SKM-1 (cell line): ENCODE measurements at regions not wholly inside any gene's neighbourhood (a gene's known extent, or its start where the extent isn't known, plus 50 kb on each side); places are given as distances from the start of the nearest gene placed in this dataset.

ENCODE experiments used
- DNase-seq: peaks from one replicate; lab custom pipeline; 2025; ENCODE audit not compliant: unreplicated experiment; lab: John Stamatoyannopoulos, UW

DNA sequence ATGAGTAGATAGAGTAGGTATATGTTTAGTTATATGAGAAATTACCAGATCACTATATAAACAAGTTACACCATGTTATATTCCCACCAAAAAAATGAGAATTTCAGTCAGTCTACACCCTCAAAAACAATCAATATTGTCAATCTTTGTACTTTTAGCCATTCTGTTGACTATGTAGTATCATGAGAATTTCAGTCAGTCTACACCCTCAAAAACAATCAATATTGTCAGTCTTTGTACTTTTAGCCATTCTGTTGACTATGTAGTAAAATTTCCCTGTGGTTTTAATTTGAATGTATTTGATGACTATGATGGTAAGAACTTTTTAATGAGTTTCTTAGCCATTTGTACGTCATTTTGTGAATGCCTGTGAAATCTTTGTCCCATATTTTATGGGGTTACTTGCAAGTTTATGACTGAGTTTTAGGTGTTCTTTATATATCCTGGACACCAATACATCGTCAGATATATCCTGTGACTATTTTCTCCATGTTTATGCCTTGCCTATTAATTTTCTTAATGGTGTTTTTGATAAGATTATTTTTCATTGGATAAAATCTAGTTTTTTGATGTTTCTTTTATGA is 528.4 kb upstream of the SPHKAP start:
- DNase-seq: no peak

DNA sequence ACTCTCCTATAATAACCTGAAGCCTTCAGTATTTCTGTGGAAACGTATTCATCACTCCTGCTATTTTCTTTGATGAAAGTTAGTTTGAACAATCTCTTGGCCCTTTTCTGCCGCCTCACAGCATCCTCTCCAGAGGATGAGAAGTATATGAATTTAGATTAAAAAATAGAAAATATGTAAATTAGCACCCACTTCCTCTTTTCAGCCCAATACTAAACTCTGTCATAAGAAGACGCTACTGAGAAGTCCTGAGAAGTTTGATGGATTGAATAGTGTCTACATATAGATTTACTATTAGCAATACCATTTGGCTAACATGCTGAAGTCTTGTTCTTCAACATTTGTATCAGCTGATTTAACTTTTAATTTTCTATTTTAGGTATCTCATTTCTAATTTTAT is 526.4 kb upstream of the SPHKAP start:
- DNase-seq: no peak

DNA sequence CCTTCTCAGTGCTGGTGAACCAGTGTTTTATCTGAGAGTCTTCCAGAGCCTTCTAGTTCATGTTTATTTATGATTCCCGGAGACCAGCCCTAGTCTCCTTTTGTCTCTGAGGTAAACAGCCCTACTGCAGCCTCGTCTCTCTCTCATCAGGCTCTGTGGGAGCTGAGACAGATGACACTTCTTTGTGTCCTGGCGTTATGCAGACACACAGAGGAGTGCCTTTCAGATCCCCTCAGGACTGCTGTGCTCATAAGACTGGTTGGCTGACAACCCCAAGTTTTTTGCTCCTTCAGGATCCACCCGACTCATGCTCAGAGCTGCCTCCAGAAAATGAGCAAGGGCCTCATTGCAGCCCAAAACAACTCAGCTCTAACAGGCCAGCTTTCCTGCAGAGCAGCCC is 523.8 kb upstream of the SPHKAP start:
- DNase-seq: no peak

DNA sequence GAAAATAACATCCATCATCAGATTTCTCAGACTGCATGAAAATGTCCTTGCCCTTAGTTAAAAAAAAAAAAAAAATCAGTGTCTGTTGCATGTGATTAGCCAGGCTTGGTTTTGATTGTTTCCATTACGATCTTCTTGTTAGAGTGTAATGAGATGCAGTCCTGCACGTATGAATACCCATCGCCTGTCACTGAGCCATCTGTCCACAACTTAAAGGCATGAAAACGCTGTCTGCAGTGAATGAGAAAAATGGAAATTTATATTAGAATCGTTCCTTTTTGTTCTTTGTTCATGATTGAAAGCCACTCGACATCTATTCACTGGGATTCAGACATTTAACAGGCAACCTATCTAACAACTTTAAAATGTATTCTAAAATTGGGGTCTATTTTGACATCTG is 521.7 kb upstream of the SPHKAP start:
- no peak for DNase-seq

DNA sequence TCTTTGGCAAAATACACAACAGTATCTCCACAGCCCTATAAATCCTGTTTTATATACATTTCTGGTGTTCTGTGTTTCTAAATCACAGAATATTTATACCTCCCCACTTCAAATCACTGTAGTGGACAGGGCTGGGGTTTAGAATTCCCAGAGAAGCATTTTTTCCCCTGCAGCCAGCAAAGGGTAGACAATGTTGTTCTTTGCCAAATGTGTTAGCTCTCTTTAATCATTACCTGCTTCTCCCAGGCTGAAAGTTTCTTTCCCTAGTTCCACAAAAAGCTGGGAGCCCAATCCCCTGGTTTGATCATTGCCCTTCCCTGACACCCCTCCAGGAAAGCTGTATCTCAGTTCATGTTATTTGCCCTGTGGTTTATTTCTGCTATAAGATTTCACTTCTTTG is 520.0 kb upstream of the SPHKAP start:
- no peak for DNase-seq

DNA sequence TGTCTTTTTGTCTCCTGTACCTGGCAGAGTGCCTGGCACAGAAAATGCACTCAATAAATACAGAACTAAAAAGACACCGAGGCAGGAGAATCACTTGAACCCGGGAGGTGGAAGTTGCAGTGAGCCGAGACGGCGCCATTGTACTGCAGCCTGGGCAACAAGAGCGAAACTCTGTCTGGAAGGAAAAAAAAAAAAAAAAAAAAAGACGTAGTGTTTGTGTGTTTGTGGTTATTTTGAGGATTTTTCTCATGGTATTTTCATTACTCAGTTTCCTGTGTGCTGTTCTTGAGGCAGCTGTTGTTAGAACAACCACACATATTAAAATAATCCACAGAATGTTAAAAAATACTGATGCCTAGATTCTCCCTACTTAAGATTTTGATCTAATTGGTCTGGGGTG is 519.2 kb upstream of the SPHKAP start:
- DNase-seq: no peak

DNA sequence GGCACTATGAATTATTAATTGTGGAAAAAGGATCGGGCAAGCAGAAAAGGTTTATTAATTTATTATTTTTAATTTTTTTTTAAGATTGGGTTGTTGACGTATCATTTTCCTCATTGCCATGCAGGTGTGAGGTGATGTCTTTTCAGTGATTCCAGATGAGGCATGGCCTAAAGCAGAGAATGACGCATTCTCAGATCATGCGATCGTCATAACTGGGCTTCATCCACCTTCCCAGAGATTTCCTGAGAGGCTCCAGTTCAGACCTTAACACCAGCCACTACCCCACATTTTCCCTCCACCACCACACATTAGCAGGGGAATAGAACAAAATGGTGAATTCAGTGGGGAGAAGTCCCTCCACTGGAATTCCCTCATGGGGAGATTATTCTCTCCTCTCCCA is 518.4 kb upstream of the SPHKAP start:
- DNase-seq: no peak

DNA sequence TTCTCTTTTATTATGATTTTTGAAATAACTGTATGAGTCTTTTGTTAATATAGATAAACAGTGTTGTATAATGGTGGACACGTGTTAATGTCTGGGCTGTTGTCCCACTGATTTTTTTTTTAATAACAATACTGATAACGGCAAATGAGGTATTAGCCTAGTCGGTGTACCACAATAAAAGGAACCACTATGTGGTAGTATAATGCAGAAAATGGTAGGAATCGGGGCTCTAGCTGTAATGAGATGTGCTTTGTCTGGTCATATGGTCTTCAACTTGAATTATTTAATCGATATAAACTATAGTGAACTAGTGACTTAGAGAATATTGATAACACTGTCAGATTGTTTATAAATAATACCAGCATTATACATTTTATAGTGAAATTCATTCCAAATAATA is 517.9 kb upstream of the SPHKAP start:
- no peak for DNase-seq

DNA sequence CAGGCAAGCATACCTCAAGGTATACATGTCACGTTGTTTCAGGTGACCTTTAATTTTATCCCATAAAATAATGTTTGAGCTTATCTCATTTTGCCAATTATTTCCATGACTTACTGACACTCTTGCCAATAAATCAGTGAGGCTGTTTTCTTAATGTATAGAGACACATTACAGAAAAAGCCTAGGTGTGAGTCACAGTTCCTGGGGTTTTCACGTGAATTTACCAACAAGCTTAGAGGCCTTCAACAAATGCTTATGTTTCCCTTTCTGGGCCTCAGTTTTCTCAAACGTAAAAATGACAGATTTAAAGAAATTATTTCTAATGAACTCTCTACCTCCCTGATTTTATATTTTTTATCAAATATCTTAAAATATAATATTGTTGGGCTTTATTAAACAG is 517.5 kb upstream of the SPHKAP start:
- no peak for DNase-seq

DNA sequence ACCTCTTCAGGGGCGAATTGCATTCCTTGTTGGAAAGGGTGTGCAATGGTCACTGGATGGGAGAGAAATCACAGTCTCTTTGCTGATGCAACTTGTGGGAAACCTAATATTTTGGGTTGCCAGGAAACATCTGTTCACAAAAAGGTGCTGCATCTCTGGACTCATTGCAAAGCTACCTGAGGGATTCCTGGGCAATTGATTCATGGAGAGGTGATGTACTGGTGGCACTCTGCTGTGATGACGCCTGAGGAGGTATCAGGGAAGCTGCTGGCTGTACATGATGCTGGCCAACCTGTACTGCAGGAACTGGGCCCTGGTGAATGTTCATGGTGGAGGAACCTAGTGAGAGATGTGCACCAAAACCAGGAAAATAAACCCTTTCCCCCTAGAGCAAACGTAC is 516.0 kb upstream of the SPHKAP start:
- DNase-seq: no peak

DNA sequence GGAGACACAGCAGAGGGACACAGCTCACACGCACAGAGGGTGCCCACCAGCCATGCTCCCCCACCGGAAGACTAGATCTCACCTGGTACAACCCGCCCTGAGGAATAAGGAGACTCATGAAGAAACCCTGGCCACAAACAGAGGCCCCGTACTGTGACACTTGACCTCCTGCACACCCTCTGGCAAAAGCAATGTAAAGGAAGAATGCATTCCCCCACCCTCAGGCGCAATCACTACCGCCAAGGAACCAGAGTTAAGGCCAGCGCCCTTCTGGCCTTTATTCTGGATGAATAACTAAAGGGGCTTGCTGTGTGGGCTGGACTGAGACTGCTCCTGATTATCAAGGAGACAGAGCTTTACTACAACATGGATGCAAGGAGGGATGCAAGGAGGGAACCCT is 509.2 kb upstream of the SPHKAP start:
- no peak for DNase-seq

DNA sequence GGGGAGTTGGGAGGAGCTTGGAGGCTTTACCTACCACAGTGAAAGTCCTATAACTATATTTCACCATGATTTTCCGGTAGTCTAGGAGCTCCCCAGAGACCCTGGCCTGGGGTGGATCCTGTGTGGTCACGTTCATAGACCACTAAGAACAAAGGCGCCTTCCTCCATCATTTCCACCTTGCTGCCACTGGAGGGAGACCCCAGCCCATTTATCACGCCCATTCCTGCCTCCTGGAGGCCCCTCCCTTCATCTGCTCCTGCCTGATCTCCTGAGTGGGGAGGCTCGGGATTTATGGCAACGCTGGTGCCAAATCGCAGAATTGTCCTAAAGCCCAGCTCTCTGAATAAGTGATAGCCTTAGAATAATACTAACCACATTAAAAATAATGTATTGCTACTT is 507.6 kb upstream of the SPHKAP start:
- DNase-seq: no peak

DNA sequence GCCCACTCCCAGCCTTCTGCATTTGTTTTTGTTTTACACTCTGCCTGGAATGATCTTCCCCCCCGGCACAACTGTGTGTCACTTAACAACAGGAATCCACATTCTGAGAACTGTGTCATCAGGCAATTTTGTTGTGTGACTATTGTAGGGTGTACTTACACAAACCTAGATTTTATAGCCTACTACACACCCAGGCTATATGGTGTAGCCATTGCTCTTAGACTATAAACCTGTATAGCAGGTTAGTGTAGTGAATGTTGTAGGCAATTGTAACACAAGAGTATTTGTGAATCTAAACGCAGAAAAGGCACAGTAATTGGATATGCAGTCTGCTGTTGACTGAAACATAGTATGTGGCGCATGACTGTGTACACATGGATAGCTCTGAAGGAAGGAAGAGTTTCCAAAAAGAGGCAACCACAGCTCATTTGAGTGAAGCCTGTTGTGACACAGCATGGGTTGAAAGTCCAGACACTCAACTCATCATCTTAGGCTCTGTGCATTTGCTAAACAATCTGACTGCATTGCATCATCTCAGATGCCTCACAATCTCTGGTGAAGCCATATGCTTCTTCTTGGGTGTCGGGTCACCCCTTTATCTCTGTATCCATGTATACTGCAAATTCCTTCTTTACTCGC is 506.6 kb upstream of the SPHKAP start:
- no peak for DNase-seq

DNA sequence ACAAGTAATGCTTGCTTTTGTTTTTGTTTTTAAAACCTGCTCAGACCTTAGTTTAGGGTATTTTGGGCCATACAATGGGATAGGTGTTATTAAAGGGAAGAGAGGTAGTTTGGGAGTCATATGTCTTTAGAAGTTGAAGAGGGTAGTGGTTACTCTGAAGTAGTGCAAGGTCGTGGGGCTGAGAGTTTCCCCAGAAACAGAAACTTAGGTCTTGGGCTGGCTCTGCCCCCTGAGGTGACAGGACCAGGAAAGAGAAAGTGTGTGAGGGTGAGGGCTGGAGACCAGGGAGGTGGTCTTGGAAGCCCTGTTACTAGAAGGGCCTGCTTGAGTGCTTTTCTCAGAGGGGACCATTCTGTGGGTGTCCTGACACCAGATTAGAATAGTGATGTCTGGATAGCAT is 500.5 kb upstream of the SPHKAP start:
- DNase-seq: no peak

DNA sequence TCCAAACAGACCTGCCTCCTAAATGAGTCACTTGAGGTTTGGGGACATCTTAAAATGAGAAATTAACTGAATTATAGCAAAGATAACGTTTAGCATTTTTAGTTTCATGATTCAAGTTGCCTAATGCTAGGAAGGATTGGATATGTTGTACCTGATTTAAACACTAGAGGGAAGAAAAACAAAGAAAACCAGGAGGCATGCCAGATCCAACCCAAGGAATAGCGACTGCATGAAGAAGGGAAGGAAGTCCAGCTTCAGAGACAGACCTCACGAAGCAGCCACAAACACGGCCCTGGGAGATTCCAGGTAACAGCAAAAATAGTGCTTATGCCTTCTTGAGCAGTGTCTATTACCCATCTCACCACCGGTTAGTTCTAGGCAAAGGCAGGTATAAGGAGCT is 499.9 kb upstream of the SPHKAP start:
- DNase-seq: no peak

DNA sequence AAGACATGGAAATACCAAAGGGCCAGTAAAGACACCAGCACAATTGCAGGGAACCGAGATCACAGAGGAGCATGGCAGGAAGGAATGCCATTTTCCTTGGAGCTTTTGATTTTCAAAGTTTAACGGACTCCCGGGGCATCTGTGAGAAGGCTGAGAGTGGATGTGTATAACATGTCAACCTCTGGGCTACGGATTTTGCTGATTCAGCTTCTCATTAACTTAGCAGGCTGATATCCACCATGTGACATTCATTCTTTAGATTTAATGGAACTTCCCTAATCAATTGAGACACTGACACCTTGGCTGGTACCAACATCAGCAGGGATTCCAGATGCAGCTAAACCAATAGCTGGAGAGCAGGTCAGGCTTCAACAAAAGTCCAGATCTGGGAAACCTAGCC is 496.6 kb upstream of the SPHKAP start:
- no peak for DNase-seq

DNA sequence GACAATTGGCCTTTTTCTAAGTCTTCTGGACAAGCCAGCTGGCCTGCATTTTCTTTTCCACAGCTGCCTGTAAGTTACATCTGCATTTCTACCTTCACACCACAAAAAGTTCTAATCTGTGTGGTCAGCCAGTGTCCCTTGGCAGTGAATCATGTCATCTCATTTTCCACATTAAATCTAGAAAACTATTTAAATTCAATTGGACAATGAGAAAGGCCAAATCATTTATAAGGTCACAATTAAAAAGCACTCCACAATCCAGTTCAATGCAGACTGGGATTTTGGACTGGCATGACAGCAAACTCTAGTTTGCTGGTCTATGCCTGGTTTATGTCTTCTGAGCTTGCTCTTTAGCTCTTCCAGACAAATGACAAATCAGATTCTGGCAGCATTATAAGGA is 494.2 kb upstream of the SPHKAP start:
- DNase-seq: no peak

DNA sequence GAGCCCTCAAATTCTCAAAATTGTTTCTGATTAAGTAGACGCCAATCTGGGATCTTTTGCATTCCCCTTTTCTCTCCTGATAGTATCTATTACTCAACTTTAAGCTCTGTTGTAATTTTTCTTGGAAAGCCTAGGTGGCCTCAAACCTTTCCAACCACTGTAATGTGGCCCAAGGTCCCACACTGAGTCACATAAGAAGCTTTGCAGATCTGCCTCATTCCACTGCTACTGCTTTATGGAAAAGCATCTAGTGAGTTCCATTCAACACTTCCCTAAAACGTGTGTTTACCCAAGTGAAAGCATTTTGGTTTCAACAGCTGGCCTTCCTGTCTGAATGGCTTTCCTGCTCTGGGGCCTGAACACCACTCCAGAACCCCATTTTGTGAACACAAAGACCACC is 493.6 kb upstream of the SPHKAP start:
- DNase-seq: no peak

DNA sequence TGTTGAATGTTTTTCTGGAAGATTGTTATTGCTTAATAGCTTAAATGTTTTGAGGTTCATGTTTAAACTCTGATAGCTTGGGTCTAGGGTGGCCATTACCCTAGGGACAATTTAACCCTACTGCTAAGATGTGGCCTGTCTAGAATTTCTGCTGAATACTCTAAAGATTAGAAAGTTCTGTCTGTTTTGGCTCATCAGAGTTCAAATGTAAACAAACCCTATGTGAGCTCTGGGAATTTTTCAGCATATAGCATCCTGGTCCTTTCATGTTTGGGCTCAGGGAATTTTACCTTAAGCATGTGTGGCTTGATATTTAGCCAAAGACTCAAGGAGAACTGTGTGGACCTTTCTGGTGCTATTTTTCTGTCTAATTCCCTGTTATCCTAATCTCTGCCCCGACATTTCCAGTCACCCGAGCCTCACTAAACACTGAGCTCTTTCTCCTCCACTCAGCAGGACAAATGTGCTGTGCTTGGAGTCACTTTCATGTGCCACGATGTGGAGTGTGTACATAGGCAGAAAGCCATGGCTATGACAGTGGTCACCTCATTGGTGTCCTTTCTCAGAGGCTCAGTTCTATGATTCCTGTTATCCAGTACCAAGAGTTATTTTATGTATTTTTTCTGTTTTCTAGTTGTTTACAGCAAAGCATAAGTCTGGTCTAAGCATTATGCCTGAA is 492.5 kb upstream of the SPHKAP start:
- DNase-seq: no peak

DNA sequence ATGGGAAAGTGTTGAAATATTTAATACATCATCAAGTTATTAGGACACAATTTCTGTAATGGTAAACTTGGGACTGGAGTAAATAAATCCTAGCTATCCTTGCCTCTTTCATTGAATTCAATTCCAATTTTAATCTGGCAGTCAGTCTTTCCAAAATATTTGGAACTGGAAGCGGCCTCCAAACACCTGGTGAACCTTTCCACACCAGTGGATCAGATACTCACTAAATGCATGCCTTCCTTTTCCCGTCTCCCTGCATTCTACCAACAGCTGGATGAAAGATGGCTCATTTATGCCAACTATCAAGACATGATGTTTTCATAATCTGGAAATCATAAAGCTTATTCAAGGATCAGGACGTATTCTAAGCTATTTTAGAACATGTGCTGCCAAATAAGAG is 488.2 kb upstream of the SPHKAP start:
- DNase-seq: no peak

DNA sequence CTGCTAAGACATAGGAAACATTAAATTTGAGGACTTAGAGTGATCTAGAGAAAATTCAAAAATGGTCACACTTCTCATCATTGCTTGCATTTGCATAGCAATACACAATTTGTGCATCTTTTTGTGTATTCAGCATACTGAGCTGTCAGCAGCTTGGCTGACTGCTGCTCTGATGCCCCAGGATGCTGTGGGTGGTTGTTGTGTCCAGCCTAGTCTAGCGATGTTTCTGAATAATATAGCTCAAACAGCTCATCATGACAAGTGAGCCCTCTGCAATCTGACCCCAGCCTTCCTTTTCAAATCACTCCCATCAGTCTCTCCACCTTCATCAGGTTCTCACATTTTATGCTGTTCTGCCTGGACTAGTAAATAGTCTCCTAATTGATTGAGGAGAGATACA is 483.7 kb upstream of the SPHKAP start:
- no peak for DNase-seq

DNA sequence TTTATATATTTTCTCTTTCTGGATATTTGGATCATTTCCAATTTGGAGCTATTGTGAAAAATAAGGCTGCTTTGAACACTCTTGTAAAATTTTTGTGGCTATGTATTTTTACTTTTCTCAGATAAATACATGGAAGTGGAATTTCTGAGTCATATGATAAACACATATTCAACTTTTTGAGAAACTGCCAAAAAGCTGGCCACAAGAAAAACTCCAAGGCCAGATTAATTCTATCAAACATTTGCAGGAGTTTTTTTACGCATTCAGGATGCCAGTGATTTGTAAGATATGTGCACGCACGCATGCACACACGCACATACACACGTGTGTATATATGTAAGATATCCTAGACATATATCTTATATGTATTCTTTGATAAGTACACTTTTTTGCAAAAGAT is 477.5 kb upstream of the SPHKAP start:
- no peak for DNase-seq
